Dendritic cell treated with granulocyte-macrophage colony-stimulating factor and Interleukin-4, amounts not matched to agents 40 ng/mL and 50 ng/mL, for 4 days (primary cell): ENCODE measurements at regions not wholly inside any gene's neighbourhood (a gene's known extent, or its start where the extent isn't known, plus 50 kb on each side); places are given as distances from the start of the nearest gene placed in this dataset.
"Not testable (repeated sequence)": the region's sequence is repeated elsewhere in the genome, so short reads cannot be mapped to it uniquely, and the experiment has no call there.

ENCODE experiments used
- H3K27ac Mint-ChIP-seq: one replicate; pipeline ENCODE4 v1.8.0; 2022; ENCODE audit warnings: mild to moderate bottlenecking, mixed read lengths
- H3K27me3 Mint-ChIP-seq: one replicate; pipeline ENCODE4 v1.8.0; 2022; ENCODE audit warnings: mild to moderate bottlenecking, mixed read lengths
- H3K36me3 Mint-ChIP-seq: one replicate; pipeline ENCODE4 v1.8.0; 2022; ENCODE audit warnings: low read depth, mixed read lengths
- H3K4me1 Mint-ChIP-seq: one replicate; pipeline ENCODE4 v1.8.0; 2022; ENCODE audit warnings: low read depth, mixed read lengths
- H3K4me3 Mint-ChIP-seq: one replicate; pipeline ENCODE4 v1.8.0; 2022; ENCODE audit warnings: mild to moderate bottlenecking, moderate library complexity, mixed read lengths
- H3K9me3 Mint-ChIP-seq: one replicate; pipeline ENCODE4 v1.8.0; 2022; ENCODE audit warnings: mixed read lengths
- intact Hi-C: fragments of 100-400 bp; cut with micrococcal nuclease; formaldehyde crosslinking; loops from one replicate; pipeline ENCODE4 v1.15.0; 2022

DNA sequence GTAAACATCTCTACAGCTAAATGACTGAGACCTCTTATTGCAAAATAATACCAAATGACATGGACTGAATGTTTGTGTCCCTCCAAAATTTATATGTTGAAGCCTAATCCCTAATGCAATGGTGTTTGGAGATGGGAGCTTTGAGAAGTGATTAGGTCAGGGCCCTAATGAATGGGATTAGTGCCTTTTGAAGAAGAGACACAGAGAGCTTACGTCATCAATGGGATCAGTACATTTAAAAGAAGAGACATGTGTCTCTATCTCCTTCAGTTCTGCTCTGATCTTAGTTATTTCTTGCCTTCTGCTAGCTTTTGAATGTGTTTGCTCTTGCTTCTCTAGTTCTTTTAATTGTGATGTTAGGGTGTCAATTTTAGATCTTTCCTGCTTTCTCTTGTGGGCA lies 301.6 kb upstream of the FSTL5 start:
- H3K4me1 Mint-ChIP-seq, H3K27me3 Mint-ChIP-seq, H3K4me3 Mint-ChIP-seq, intact Hi-C loops, H3K9me3 Mint-ChIP-seq, H3K27ac Mint-ChIP-seq, H3K36me3 Mint-ChIP-seq: not testable (repeated sequence)

- Mint-ChIP-seq H3K4me1 (no peaks in the 10 kb centered on the region), H3K9me3 (no peaks in the 10 kb centered on the region), H3K27me3 (no peaks in the 10 kb centered on the region), H3K36me3 (no peaks in the 10 kb centered on the region), H3K27ac (no peak overlapping the region), H3K4me3 (no peak overlapping the region)
- intact Hi-C loops = no loop called here
These were observed 298.2 kb upstream of the FSTL5 start for GRCh38 chr4:162461952-162462351.

DNA sequence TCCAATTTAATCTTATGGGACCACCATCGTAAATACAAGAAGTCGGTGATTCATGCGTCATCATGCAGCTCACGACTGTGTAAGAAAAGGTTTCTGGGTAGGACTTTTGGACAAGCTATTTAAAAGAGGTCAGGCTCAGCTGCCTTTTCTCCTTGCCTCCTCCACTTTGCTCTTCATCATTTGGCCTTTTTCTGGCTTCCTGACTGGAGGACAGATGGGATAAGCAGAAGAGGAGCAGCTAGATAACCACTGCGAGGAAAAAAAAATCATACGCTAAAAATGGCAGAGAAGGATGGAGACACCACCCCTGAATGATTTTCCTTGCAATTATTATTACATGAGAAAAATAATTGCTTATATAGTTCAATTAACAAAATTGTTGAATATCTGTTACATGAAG lies 294.3 kb upstream of the FSTL5 start:
- Mint-ChIP-seq H3K36me3 (no peaks in the 10 kb centered on the region), H3K27me3 (no peaks in the 10 kb centered on the region), H3K4me3 (no peak overlapping the region), H3K9me3 (no peaks in the 10 kb centered on the region), H3K27ac (no peak overlapping the region), H3K4me1 (no peaks in the 10 kb centered on the region)
- intact Hi-C loops = no loop called here

DNA sequence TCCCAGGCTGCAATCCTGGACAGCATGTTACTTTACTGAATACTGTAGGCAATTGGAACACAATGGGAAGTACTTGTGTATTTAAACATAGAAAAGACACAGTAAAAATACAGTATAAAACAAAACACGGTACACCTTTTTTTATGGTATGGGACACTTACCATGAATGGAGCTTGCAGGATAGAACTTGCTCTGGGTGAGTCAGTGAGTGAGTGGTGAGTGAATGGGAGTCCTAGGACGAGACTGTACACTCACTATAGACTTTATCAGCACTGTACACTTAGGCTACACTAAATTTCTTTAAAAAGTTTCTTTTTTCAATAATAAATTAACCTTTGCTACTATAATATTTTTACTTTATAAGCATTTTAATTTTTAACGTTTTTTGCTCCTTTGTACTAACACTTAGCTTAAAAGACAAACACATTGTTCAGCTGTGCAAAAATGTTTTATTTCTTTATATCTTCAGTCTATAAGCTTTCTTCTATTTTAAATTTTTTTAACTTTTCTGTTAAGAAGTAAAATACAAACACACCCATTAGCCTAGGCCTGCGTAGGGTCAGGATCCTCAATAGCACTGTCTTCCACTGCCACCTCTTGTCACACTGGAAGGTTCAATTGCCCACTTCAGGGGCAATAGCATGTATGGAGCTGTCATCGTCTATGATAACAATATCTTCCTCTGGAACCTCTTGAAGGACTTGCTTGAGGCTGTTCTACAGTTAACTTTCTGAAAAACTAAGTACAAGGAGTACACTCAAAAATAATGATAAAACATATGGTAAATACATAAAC lies 293.5 kb upstream of the FSTL5 start:
- Mint-ChIP-seq H3K4me3 (no peak overlapping the region), H3K27ac (no peak overlapping the region), H3K36me3 (no peaks in the 10 kb centered on the region), H3K4me1 (no peaks in the 10 kb centered on the region), H3K9me3 (no peaks in the 10 kb centered on the region), H3K27me3 (no peaks in the 10 kb centered on the region)
- intact Hi-C loops = no loop called here

- Mint-ChIP-seq H3K27me3 (no peaks in the 10 kb centered on the region), H3K27ac (no peak overlapping the region), H3K4me1 (no peaks in the 10 kb centered on the region), H3K9me3 (no peaks in the 10 kb centered on the region), H3K4me3 (no peak overlapping the region), H3K36me3 (no peaks in the 10 kb centered on the region)
- intact Hi-C loops = no loop called here
These were observed 292.3 kb upstream of the FSTL5 start for GRCh38 chr4:162456106-162456505.

GRCh38 chr4:162450531-162451035 lies 286.8 kb upstream of the FSTL5 start:
- Mint-ChIP-seq H3K27me3 (no peaks in the 10 kb centered on the region), H3K4me1 (no peaks in the 10 kb centered on the region), H3K9me3 (no peaks in the 10 kb centered on the region), H3K4me3 (no peak overlapping the region), H3K36me3 (no peaks in the 10 kb centered on the region), H3K27ac (no peak overlapping the region)
- intact Hi-C loops = no loop called here

DNA sequence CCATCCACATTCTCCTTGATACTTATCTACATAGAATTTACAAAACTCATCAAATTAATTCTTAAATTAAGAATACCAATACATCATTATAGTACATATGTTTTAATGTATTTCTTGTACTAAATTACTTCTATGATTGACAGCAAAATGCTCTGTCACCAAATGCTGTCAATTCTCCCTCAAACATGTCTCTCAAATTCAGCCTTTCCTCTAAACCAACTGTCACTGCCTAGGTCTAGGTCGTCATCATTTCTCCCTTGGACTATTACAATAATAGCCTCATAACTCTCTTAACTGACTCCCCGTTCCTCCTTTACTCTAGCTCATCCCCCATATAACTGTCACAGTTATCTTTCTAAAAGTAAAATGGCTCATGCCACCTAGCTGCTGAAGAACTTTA lies 279.7 kb upstream of the FSTL5 start:
- Mint-ChIP-seq H3K36me3 (no peaks in the 10 kb centered on the region), H3K27me3 (no peaks in the 10 kb centered on the region), H3K4me1 (no peaks in the 10 kb centered on the region), H3K4me3 (no peak overlapping the region), H3K27ac (no peak overlapping the region), H3K9me3 (no peaks in the 10 kb centered on the region)
- intact Hi-C loops = no loop called here

GRCh38 chr4:162442128-162442527 lies 278.3 kb upstream of the FSTL5 start:
- H3K9me3 Mint-ChIP-seq = no peaks in the 10 kb centered on the region
- no peaks in the 10 kb centered on the region for H3K36me3 Mint-ChIP-seq
- no peak overlapping the region for H3K27ac Mint-ChIP-seq
- H3K27me3 Mint-ChIP-seq = no peaks in the 10 kb centered on the region
- intact Hi-C loops = no loop called here
- H3K4me3 Mint-ChIP-seq = no peak overlapping the region
- no peaks in the 10 kb centered on the region for H3K4me1 Mint-ChIP-seq

DNA sequence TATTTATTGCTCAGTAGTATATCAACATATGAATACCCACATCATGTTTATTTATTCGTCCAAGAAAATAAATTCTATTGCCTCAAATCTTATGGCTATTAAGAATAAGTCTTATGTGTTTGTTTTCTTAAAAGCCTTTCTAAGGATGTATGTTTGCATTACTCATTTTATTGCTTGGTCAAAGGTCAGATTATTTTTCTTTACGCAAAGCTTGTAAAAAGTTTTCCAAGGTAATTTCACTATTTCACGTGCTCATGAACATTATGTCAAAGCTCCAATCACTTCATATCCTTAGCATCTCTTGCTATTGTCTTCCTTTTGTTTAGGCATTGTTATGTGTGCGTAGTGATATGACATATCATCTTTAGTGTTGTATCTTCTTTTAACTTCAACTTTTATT lies 258.5 kb upstream of the FSTL5 start:
- Mint-ChIP-seq H3K36me3 (no peaks in the 10 kb centered on the region), H3K4me3 (no peak overlapping the region), H3K27ac (no peak overlapping the region), H3K27me3 (no peaks in the 10 kb centered on the region), H3K9me3 (peaks cover 34% of the 10 kb centered on the region), H3K4me1 (no peaks in the 10 kb centered on the region)
- intact Hi-C loops = no loop called here

DNA sequence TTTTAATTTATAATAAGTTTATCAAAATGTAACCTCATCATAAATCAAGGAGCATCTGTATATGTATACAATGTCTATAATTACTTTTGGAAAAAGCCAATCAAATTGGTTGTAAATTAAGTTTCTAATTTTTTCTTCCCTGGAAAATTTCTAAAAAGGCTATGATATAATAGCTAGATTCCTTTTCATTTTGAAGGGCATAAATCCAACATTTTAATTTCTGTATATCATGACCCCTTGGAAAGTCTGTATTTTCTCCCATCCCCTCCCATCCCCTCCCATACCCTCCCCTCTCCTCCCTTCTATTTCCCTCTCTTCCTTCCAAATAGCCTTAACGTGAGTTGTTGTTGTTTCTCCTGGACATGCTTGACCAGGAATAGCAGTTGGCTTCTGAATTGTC lies 247.1 kb upstream of the FSTL5 start:
- no peaks in the 10 kb centered on the region for H3K4me1 Mint-ChIP-seq
- no peaks in the 10 kb centered on the region for H3K27me3 Mint-ChIP-seq
- H3K27ac Mint-ChIP-seq = no peak overlapping the region
- no peak overlapping the region for H3K4me3 Mint-ChIP-seq
- peaks cover 26% of the 10 kb centered on the region for H3K9me3 Mint-ChIP-seq
- no peaks in the 10 kb centered on the region for H3K36me3 Mint-ChIP-seq
- intact Hi-C loops = no loop called here

DNA sequence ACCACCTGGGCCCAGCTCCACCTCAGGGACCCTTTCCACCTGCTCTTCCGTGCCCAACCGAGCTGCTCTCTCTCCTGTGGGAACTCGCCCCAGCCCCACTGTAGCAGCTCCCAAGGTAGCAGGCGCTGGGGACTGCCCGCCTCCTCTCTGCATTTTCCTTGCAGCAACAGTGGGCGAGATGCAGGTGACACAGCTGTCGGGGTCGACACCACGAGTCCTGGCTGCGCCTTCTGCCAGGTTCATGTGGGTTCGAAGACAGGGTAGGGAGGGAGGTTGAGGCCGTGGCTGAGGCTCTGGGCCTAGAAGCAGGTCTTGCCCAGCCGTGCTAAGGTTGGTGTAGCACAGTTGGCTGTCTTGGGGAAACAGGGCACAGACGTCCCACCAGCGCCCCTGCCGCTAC lies 245.2 kb upstream of the FSTL5 start:
- no peaks in the 10 kb centered on the region for H3K4me1 Mint-ChIP-seq
- H3K27me3 Mint-ChIP-seq = no peaks in the 10 kb centered on the region
- H3K36me3 Mint-ChIP-seq = no peaks in the 10 kb centered on the region
- peaks cover 26% of the 10 kb centered on the region for H3K9me3 Mint-ChIP-seq
- intact Hi-C loops = no loop called here
- H3K4me3 Mint-ChIP-seq = no peak overlapping the region
- no peak overlapping the region for H3K27ac Mint-ChIP-seq

- Mint-ChIP-seq H3K4me3 (no peak overlapping the region), H3K4me1 (no peaks in the 10 kb centered on the region), H3K27me3 (no peaks in the 10 kb centered on the region), H3K27ac (no peak overlapping the region), H3K9me3 (peaks cover 25% of the 10 kb centered on the region), H3K36me3 (no peaks in the 10 kb centered on the region)
- intact Hi-C loops = no loop called here
These were observed 244.5 kb upstream of the FSTL5 start for GRCh38 chr4:162408309-162408708.

- no peaks in the 10 kb centered on the region for H3K27me3 Mint-ChIP-seq
- peaks cover 17% of the 10 kb centered on the region for H3K9me3 Mint-ChIP-seq
- H3K4me1 Mint-ChIP-seq = no peaks in the 10 kb centered on the region
- no peak overlapping the region for H3K4me3 Mint-ChIP-seq
- H3K27ac Mint-ChIP-seq = no peak overlapping the region
- H3K36me3 Mint-ChIP-seq = no peaks in the 10 kb centered on the region
- intact Hi-C loops = no loop called here
These were observed 243.0 kb upstream of the FSTL5 start for GRCh38 chr4:162406637-162407365.

DNA sequence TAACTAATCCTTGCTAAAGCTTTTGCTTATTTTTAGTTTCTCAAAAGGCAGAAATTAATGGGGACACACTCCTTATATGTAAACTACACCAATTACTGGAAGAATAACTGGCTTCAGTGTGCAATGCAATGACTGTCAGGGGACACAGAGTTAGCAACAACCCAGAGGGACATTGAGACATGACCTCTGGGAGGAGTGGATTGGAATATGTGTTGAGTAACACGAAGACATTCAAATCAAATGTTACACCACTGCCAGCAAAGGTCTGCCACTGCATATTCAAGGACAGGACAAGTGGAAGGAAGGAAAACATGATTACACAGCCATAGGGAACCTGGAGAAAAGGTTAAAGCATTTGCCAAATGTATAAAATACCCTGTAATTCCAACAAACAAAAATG lies 240.1 kb upstream of the FSTL5 start:
- intact Hi-C loops = no loop called here
- peaks cover 19% of the 10 kb centered on the region for H3K9me3 Mint-ChIP-seq
- H3K27ac Mint-ChIP-seq = no peak overlapping the region
- no peaks in the 10 kb centered on the region for H3K4me1 Mint-ChIP-seq
- no peak overlapping the region for H3K4me3 Mint-ChIP-seq
- H3K27me3 Mint-ChIP-seq = no peaks in the 10 kb centered on the region
- H3K36me3 Mint-ChIP-seq = no peaks in the 10 kb centered on the region
